ENCODE measurements at regions not wholly inside any gene's neighbourhood (a gene's known extent, or its start where the extent isn't known, plus 50 kb on each side); places are given as distances from the start of the nearest gene placed in this dataset.

DNA sequence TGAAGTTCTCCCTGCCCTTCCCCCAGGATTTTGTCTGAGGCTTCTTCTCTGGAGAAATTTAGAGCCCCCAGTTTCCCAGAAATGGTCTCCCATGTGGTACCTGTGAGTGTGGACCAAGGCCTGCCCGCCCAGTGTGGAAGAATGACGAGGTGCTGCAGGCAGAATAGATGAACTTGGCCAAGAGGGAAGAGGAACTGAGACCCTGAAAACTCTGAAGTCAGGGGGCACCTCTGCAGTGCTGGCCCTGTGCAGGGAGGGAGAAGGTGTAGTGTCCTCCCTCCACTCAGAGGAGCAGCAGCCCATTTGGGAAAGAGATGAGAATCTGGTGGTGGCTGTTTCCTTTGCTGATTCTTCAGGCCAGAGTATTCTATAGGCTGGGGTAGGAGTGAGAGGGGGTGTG, 115.2 kb upstream of the PCGF5 start:
- TF ChIP-seq, protein P1, sequence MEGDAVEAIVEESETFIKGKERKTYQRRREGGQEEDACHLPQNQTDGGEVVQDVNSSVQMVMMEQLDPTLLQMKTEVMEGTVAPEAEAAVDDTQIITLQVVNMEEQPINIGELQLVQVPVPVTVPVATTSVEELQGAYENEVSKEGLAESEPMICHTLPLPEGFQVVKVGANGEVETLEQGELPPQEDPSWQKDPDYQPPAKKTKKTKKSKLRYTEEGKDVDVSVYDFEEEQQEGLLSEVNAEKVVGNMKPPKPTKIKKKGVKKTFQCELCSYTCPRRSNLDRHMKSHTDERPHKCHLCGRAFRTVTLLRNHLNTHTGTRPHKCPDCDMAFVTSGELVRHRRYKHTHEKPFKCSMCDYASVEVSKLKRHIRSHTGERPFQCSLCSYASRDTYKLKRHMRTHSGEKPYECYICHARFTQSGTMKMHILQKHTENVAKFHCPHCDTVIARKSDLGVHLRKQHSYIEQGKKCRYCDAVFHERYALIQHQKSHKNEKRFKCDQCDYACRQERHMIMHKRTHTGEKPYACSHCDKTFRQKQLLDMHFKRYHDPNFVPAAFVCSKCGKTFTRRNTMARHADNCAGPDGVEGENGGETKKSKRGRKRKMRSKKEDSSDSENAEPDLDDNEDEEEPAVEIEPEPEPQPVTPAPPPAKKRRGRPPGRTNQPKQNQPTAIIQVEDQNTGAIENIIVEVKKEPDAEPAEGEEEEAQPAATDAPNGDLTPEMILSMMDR (conservative IDR thresholded peaks at IDR 0.05; ENCODE audit: low read depth, low read length): no peak
- no peak for TF ChIP-seq EZH2 (IDR thresholded peaks at IDR 0.05; ENCODE audit: low read length, unreplicated experiment)
- TF ChIP-seq EZH2phosphoT487 (IDR thresholded peaks at IDR 0.05; ENCODE audit: borderline replicate concordance, low read length): no peak

Measured in PC-3 (cell line).